AG08395 (cell line): ENCODE measurements at regions not wholly inside any gene's neighbourhood (a gene's known extent, or its start where the extent isn't known, plus 50 kb on each side); places are given as distances from the start of the nearest gene placed in this dataset.
A peak's percentile ranks its signal among the peaks of the same experiment; 100 is the strongest.

Experiments used
- DNase-seq: peaks from one replicate; pipeline ENCODE4 v3.0.0; 2012; ENCODE audit warnings: mixed read lengths, low spot score

- no peak for DNase-seq
These were observed 379.4 kb downstream of the TNS1 start for GRCh38 chr2:217623281-217623912.

DNA sequence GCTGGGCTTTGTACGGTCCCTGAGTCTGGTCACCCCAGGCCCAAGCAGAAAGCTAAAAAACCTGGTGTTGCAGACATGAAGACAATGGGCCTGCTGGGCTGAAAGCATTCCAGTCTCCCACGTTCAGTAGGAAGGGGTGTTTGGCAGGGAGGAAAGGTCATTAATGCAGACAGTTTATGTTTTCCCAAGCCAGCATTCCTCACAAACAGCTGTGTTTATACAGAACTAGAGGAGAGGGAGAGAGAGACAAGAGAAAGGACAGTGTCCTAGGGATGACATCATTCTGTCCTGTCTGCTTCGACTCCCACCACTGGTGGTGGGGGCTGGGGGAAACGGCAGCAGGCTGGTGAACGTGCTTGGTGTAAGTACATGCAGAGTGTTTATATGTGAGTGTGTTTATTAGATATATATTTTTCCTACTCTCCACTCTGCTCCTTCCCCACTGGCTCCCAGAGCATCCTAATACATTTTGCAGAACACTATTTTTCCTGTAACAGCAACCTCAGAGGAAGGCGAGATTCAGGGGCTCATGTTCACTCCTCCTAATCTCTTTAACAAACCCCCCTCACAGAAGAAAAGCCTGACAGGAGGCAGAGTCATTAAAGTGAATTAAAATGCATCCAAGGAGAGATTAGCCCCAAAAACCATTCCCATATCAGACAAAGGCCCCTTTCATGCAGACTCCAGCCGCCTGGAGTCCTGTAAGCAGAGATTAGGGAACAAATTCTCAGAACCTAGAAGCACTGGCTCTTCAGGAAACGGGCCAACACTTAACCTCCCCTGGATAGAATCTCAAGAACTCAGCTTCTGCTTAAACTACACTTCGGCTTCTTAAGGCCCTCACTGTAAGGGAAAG is 380.4 kb downstream of the TNS1 start:
- peak; percentile 32 for DNase-seq

DNA sequence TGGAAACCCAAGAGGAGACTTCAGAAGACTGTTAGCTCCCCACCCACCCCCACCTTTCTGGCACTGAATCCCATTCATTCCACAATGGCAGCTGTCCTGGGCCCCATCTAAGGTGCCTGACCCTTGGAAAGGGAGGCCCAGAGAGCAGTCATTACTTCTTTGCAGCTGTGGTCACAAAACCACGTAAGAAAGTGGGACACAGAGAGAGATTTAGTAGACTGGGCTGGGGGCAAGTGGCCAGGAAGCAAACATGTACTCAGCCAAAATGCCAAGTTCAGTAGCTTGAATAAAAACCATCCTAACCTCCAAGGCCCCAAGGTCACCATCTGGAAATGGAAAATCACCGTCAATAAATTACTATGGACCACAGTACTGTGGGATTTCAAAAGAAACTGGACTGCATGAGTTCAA is 381.4 kb downstream of the TNS1 start:
- DNase-seq = no peak

GRCh38 chr2:217618744-217619143 is 384.1 kb downstream of the TNS1 start:
- no peak for DNase-seq

DNA sequence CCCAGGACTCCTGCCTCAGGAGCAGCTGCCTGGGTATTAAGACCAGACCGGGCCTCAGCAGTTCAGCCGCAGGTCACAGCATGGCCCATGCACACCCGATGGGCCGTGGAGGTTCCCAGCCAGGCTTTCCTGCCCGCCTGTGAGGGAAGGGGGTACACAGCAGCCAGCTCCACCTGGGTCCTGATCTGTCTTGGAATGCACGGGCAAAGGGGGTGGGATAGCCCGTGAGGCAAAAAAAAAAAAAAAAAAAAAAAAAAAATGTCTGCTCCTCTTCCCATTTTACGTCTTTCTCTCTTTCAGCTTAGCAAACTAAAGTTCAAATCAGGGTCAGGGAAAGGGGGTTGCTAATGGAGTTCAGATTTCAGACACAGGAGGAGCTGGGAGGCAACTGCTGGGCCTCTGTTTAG is 385.2 kb downstream of the TNS1 start:
- no peak for DNase-seq

GRCh38 chr2:217616936-217617335 is 385.9 kb downstream of the TNS1 start:
- DNase-seq = peak; percentile 19

DNA sequence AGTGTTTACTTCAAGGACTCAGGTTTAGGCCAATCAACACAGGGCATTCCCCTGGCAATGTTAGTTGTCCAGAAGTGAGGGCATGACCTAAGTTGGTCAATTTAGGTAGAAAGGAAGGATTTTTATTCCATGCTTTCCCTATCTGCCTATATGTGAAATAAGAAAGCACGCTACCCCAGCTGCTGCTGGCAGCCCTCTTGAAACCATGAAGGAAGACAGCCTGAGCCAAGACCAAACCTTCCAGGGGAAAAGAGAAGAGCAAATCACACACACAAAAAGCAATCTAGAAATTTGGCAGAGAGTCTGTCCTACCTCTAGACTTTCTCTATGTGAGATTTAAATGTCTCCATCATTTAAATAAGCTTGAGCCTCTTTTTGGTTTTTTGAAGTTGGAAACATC is 387.6 kb downstream of the TNS1 start:
- no peak for DNase-seq

- DNase-seq = no peak
These were observed 388.3 kb downstream of the TNS1 start for GRCh38 chr2:217614498-217614897.

DNA sequence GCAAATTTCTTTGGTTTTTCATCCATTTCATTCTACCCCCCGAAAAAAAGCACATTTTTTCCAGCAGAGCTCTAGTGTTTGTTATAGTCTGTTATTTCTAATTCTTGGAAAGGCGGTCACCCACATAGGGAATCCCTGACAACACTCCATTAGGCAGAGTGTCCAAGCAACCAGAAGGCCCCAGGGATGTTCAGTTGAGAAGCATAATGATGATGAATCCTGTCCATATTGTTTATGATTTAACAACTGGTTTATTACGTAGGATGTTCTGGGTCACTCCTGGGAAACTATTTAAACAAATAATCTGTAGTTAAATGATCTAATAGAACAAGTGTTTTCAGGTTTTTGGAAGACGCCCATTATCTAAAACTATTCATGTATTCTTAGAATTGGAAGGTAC is 388.7 kb downstream of the TNS1 start:
- no peak for DNase-seq

- no peak for DNase-seq
These were observed 389.9 kb downstream of the TNS1 start for GRCh38 chr2:217612920-217613319.

DNA sequence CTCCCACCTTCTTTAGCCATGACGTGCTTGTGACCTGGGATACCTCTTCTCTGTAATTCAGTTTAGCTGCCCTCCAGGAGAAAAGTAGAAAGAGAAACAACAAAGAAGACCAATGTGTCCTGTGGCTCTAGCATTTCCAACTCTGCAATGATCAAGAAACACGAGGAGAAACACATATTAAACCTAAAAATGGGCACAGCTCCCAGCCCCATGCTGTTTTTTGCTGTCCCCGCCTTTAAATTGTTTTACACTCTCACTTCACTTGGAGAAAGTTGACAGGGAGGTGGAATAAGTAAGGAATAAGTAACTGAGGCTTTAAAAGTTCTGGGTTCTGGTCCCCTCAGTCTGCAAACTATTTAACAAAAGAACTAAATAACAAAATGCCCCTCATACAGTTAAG is 390.6 kb downstream of the TNS1 start:
- no peak for DNase-seq

GRCh38 chr2:217611626-217612127 is 391.1 kb downstream of the TNS1 start:
- DNase-seq = no peak

GRCh38 chr2:217611056-217611455 is 391.7 kb downstream of the TNS1 start:
- no peak for DNase-seq

- DNase-seq = no peak
These were observed 392.4 kb downstream of the TNS1 start for GRCh38 chr2:217610401-217610814.

DNA sequence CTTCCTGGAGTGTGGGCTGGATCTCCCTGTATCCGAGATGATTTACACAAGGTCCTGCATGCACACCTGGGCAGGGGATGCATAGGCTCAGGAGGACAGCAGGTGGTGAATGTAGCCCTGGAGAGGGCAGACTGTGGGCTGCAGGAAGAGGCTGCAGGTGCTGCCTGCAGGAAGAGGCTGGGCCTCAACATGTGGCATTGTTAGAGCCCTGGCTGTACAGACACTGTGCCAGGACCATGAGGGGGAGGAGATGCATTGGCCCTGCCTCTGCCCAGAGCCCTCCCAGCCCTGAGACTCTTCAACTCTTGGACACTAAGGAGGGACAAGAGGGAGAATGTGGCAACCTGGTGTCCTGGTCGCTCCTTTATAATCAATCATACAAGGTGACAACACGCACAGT is 392.8 kb downstream of the TNS1 start:
- no peak for DNase-seq

GRCh38 chr2:217606296-217606695 is 396.5 kb downstream of the TNS1 start:
- no peak for DNase-seq

GRCh38 chr2:217604527-217605194 is 398.1 kb downstream of the TNS1 start:
- no peak for DNase-seq

GRCh38 chr2:217601601-217602000 is 401.2 kb downstream of the TNS1 start:
- no peak for DNase-seq

GRCh38 chr2:217599906-217600305 is 402.9 kb downstream of the TNS1 start:
- DNase-seq = no peak

DNA sequence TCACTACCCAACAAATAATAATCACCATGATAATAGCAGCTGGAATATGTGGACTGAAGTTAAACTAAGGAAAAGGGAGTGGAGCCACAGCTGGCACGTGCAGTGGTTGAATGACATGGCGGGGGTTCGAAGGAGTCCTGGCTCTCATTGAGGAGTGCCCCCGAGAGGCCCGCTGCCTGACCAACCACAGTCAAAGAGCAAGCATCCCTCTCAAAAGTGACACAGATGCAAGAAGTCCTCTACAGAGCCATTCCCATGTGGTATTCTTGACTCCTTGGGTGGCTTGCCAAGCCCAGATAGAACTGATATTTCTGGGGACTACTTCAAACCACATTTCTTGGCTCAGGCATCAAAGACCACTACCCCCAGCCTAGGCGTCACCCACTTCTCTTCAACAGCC is 405.1 kb downstream of the TNS1 start:
- no peak for DNase-seq

DNA sequence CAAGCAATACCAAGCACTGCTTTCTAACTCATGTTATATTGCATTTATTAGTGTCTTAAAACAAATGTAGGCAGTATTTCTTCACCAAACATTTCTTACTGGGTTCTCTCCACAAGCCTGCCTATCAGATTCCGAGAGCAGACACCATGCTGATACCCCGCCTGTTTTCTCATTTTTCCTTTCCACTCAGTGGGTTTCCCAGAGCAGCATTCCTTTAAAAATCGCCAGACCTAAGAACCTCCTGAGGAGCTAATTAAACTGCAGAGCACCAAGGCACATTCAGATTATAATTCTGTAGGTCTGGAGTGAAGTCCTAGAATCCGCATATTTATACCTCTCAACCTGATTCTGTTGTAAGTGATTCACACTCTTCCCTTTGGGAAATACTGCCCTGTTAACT is 405.6 kb downstream of the TNS1 start:
- DNase-seq = no peak

DNA sequence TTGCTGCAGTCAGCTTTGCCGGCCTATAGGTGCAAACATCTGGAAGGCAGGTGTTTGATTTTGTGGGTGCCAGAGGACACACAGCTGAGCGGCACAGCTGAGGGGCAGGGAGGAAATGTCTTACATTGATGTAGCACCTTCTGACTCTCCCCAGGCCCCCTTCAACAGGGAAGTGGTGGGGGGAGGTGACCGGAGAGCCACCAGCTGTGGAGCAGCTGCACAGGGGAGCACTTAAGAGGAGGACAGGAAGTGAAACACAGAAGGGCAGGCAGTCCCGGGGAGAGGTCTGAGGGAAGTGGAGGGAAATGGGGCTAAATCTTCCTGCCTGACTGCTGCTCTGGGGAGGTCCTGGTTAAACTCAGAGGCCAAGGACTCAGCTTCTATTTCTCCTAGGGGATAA is 409.1 kb downstream of the TNS1 start:
- no peak for DNase-seq

DNA sequence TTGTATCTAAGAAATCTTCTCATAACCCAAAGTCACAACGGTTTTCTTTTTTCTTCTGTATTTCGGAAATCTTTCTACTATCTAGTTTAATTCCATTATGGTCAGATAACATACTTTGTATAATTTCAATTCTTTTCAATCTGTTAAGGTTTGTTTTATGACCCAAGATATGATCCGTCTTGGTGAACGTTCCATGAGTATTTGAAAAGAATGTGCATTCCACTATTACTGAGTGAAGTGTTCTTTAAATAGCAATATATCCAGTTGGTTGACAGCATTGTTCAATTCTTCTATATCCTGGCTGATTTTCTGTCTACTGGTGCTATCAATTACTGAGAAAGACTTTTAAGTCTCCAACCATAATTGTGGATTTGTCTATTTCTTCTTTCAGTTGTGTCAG is 414.5 kb downstream of the TNS1 start:
- DNase-seq = no peak
